Kidney glomerular epithelial cell (primary cell): ENCODE measurements at regions not wholly inside any gene's neighbourhood (a gene's known extent, or its start where the extent isn't known, plus 50 kb on each side); places are given as distances from the start of the nearest gene placed in this dataset.
A peak's percentile ranks its signal among the peaks of the same experiment; 100 is the strongest.
"Not testable (repeated sequence)": the region's sequence is repeated elsewhere in the genome, so short reads cannot be mapped to it uniquely, and the experiment has no call there.

Source experiments
- DNase-seq: peaks from one replicate; lab custom pipeline; 2025; lab: John Stamatoyannopoulos, UW

GRCh38 chr10:60615541-60615940 lies 162.7 kb upstream of the CDK1 start:
- no peak for DNase-seq

GRCh38 chr10:60614363-60614762 lies 163.9 kb upstream of the CDK1 start:
- no peak for DNase-seq

- DNase-seq = no peak
Measured at GRCh38 chr10:60613434-60613833, 164.8 kb upstream of the CDK1 start.

GRCh38 chr10:60611291-60611747 lies 167.0 kb upstream of the CDK1 start:
- DNase-seq = peak; percentile 81

- no peak for DNase-seq
Measured at GRCh38 chr10:60607372-60607771, 170.9 kb upstream of the CDK1 start.

- DNase-seq = no peak
Measured at GRCh38 chr10:60606343-60607080, 171.8 kb upstream of the CDK1 start.

- no peak for DNase-seq
Measured at GRCh38 chr10:60605476-60605875, 172.8 kb upstream of the CDK1 start.

- peak; percentile 42 for DNase-seq
Measured at GRCh38 chr10:60604342-60604741, 173.9 kb upstream of the CDK1 start.

GRCh38 chr10:60597513-60597912 lies 180.8 kb upstream of the CDK1 start:
- DNase-seq = no peak

GRCh38 chr10:60595852-60596251 lies 182.4 kb upstream of the CDK1 start:
- no peak for DNase-seq

- no peak for DNase-seq
Measured at GRCh38 chr10:60594476-60595051, 183.7 kb upstream of the CDK1 start.

- DNase-seq = no peak
Measured at GRCh38 chr10:60591119-60591518, 187.2 kb upstream of the CDK1 start.

- no peak for DNase-seq
Measured at GRCh38 chr10:60589376-60589775, 188.9 kb upstream of the CDK1 start.

- DNase-seq = not testable (repeated sequence)
Measured at GRCh38 chr10:60581782-60582181, 192.1 kb upstream of the ANK3 start.

GRCh38 chr10:60578217-60578616 lies 188.5 kb upstream of the ANK3 start:
- no peak for DNase-seq

GRCh38 chr10:60576130-60577069 lies 186.7 kb upstream of the ANK3 start:
- DNase-seq = no peak

- no peak for DNase-seq
Measured at GRCh38 chr10:60575105-60575504, 185.4 kb upstream of the ANK3 start.

GRCh38 chr10:60574388-60574787 lies 184.7 kb upstream of the ANK3 start:
- DNase-seq = no peak

- DNase-seq = peak; percentile 81
Measured at GRCh38 chr10:60573336-60573735, 183.7 kb upstream of the ANK3 start.

GRCh38 chr10:60572511-60573194 lies 183.0 kb upstream of the ANK3 start:
- peak; percentile 58 for DNase-seq

- DNase-seq = no peak
Measured at GRCh38 chr10:60570896-60571295, 181.2 kb upstream of the ANK3 start.

- DNase-seq = no peak
Measured at GRCh38 chr10:60570272-60570865, 180.7 kb upstream of the ANK3 start.
